ENCODE measurements at regions not wholly inside any gene's neighbourhood (a gene's known extent, or its start where the extent isn't known, plus 50 kb on each side); places are given as distances from the start of the nearest gene placed in this dataset.

DNA sequence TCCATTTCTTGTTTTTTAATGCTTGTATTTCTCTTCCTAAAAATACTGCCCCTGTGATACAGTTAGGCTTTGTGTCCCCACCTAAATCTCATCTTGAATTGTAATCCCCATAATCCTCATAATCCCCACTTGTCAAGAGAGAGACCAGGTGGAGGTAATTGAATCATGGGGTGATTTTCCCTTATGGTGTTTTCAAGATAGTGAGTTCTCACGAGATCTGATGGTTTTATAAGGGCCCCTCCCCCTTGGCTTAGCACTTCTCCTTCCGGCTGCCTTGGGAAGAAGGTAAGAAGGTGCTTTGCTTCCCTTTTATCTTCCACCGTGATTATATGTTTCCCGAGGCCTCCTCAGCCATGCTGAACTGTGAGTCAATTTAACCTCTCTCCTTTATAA is 227.4 kb downstream of the MAN2A1 start:
- no peak for DNase-seq

DNA sequence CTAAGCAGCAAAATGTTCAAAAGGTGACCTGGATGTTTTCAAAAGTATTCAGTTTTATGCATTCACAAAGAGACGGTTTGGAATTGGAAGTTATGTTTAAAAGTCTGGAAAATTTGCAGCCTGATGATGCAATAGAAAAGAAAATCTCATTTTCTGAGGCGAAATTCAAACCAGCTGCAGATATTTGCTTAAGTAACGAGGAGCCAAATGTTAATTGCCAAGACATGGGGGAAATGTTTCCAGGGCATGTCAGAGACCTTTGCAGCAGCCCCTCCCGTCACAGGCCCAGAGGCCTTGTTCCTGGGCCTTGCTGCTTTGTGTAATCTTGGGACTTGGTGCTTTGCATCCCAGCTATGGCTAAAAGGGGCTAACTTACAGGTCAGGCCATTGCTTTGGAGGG is 228.2 kb downstream of the MAN2A1 start:
- DNase-seq, result no peak

DNA sequence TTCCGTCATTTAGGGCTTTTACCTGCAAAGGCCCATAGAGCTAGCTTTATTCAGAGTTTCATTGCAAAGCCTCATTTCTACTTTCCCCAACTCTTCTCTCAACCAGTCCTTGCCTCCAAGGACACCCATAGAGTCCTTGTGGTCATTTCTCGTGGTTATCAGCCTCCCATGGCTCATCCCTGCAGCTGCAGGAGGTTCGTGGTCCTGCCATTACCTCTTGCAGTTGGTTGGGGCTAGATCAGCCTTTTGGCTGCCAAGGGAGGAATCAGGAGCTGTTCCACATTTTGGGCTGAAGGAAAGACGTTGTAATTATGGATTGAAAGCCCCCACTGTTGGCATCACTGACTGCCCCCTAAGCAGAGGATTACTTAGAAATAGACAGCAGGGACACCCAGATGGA is 231.0 kb downstream of the MAN2A1 start:
- DNase-seq, result no peak

DNA sequence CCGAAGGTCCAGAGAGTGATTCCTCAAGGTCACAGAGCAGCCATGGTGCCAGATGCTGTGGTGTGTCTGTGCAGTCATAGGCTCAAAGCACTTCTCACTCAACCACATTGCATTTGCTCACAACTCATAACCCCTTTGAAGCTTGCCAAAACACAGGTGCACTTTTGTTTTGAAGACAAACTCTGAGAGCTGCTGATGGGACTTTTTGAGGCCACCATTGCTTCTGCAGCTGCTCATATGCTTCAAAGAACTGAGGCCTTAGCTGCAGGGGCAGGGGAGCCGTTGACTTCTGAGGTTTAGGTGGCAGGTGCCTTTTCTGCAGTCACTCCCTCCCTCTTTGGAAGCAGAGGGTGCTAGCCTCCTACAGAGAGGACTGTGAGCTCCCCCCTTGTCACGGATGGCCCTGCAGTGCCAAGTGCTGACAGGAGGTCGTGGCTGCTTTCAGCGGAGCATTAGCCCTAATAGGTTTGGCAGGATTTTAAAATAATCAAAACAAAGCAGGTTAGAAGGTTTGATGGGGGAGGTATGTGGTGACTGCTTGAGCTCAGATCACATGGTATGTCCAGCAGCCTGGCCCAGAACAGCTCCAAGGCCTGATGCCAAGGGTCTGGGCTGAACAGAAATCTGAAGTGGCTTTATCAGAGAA is 232.1 kb downstream of the MAN2A1 start:
- no peak for DNase-seq

DNA sequence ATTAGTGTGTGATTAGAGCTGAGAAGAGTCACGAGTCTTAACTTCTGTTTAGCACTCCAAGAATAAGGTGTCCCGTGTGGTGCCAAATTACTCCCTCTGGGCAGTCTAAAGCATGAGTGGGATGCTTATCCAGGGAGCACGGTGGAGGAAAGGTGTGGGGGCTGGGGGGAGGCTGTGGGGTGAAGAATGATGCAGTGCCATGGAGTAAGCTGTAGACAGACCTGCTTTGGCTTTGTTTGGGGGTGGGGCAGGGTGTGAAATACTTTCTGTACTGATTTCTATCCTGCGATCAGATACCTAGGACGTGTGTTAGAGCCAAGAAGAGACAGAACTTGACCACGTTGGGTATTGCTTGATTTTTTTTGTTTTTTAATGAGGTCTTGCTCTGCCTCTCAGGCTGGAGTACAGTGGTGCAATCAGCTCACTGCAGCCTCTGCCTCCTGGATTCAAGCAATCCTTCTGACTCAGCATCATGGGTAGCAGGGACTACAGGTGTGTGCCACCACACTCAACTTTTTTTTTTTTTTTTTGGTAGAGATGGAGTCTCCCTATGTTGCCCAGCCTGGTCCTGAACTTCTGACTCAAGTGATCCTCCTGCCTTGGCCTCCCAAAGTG is 232.8 kb downstream of the MAN2A1 start:
- DNase-seq, result no peak

DNA sequence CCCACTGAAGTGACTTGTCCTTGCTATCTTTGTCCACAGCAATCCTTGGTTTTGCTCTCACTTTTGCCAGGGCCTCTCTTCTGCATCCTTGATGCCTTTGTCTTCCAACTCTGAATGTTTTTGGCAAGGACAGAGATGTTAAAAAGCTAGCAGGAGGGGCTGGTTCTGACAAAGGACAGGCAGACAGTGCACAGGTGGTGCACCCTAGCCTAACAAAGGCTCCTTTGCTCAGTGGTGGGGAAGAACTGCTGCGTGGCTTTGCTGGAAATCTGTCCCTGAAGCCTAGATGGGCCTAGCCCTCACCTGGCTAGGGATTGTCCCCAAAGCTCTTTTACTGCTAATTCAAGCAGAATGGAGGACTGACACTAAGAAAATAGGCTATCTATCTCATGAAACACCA is 233.5 kb downstream of the MAN2A1 start:
- DNase-seq, result no peak

DNA sequence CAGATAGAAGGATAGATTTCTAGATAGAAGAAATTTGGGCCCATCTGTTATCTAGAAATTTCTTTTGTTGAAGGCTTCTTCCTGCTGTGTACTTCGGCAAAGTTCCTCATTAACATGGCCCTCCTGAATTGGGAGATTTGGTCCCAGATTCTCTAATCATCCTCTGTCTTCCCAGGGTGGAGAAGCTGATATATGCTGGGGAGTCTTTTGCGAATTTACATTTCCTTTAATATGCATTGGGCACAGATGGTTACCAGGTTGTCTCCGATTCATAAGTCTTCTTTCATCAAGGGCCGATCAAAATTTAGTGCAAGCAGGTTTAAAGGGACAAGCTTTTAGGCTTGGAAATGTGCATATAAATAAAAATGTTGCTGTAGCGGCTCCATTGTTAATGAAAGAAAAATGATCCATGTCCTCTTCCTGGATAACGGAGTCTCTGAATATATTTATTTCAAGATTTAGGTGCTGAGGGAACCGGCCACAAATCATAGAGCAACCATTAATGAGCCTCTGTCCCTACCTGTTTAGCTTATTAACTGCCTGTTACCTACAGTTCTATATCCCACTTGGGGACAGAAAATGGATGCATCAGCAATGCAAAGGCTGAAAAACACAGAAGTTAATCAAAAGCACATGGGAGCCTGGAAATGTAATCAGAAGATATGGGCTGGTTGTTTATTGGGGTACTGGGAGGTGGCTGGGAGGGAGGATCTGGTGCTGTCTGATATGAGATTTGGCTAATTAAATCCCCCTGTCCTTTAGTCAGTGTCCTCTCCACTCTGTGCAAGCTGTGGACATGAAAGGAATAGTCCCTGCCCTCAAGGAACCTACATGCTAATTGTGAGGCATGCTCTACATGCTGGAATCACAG is 234.7 kb downstream of the MAN2A1 start:
- no peak for DNase-seq

DNA sequence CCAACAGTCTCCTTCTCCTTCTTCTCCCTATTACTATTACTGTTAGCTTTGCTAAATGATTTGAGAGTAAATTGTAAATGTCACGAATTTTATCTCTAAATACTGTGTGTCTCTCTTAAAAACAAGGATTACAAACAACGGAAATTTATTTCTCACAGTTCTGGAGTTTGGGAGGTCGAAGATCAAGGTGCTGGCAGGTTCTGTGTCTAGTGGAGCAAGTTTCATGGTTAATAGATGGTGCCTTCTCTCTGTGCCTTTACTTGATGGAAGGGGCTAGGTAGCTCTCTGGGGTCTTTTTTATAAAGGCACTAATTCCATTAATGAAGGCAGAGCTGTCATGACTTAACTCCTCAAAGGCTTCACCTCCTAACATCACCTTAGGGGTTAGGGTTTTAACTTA is 237.9 kb downstream of the MAN2A1 start:
- no peak for DNase-seq

DNA sequence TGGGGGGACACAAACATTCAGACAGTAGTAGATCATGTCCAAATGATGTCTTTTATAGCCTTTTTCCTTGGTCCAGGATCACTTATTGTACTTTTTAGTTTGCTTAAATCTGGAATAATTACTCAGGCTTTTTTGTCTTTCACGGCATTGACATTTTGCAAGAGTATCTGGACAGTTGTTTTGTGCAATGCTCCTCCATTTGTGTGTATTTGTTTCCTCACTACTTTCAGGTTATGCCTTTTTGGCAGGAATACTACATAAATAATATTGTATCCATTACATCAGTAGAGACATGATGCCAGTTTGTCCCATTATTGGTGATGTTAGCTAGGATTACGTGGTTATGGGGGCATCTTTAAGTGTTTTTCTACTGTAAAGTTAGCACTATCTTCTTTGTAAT is 238.3 kb downstream of the MAN2A1 start:
- DNase-seq, result no peak

DNA sequence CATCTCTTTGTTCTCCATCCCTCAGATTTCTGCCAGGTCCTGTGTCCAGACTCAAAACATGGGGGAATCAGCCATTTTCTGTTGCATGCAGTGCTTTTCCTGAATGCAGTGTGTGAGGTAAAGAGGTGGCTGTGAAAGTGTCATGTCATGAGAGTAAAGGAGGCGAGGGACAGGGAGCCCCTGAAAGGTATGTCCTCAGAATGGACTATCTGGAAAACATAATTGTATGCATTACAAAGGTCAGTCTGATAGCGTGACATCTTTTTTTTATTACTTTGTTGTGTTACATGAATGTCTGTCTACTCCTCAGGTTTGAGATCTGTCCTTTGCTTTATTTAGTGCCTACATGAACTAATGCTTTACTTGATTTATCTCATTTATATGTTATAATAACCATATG is 239.1 kb downstream of the MAN2A1 start:
- no peak for DNase-seq

DNA sequence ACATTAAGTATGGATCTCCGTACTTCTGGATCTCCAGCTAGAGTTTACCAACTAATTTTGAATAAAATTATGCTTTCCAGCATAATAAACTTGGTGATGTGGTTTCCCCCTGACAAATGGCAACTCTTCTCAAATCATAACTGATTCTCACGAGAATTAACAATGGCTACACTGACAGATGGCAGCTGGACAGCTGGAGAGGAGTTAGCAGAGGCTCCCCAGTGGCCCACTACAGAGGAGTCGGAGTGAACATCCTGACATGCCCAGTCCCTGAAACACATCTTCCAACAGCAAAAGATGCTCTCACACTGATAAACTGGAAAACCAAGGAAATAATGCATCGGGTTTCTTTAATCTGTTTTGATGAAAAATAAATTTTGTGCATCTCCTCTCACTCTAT is 239.6 kb downstream of the MAN2A1 start:
- DNase-seq, result no peak

DNA sequence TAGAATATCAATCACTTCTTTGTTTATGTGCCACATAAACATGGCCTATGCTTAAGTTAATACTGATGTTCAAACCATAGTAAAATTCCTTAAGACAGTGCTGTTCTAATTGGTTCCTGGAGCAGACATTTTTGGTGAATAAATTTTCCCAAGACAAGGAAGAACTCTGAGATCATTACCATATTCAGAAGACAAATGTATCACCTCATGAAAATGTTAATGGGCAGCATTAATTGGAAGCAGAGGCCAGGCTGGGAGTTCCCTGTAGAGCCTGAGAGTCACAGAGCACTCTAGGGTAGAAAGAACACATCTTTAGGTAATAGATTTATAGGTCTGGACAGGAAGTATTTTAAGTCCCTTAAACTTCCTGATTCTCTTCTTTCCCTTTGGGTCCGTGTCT is 240.2 kb downstream of the MAN2A1 start:
- no peak for DNase-seq

DNA sequence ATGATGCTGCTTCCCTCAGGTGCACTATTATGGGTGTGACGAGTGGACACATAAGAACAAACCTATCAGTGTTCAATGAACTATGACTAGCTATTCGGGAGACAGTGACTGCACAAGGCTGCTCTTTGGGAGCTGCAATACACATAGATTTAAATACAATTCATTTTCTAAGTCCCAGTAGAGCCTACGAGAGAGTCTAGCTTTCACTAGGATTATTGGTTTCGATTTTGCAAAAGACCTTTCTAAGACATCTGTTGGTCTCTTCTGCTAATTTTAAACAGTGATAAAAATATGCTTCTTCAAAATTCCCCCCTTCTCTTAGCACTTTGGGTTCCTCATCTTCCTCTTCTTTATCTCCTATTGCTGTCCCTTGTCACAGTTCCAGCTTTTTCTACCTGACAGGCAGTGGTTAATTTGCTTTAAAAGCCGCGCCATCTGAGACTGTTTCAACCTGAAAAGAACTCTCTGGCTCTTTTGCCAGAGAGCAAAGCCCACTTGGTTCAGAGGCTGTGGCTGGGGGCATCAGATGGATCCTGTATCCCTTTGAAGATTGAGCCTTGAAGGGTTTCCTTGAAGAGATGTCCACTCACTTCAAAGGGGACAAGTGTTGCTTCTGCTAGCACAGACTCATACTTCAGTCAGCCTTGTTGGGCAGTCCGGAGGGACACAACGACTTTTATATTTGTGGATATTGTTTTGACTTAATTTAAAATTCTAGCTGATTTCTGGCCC is 241.5 kb downstream of the MAN2A1 start:
- DNase-seq, result no peak

DNA sequence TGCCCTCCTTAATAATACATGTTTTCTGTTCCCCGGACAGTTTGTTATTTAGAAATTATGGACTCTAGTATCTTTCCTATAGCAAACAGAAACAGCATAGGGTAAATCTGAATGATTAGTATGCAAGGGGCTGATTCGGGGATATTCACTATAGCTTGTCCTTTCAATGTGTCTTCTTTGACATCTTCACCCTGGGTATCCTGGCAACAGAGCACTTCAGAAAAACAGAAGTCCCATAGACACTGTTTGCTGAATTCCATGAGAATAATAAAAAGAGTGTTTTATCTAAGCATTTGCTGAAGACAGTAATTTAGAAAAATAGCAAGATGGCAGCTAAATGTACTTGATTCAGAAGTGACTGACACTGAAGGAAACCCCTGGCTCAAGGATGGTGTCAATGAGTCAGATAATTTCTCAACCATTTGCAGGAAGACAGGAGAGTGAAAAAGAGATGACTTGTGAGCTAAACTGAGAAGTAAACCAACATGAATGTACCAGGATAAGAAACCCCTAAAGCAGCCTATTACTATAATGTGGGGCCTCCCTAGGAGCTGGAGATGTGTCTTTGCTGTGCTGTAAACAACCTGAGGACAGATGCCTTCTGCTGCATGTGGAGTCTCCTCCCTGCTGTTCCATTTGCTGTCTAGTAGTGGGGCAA is 246.2 kb downstream of the MAN2A1 start:
- DNase-seq, result no peak

DNA sequence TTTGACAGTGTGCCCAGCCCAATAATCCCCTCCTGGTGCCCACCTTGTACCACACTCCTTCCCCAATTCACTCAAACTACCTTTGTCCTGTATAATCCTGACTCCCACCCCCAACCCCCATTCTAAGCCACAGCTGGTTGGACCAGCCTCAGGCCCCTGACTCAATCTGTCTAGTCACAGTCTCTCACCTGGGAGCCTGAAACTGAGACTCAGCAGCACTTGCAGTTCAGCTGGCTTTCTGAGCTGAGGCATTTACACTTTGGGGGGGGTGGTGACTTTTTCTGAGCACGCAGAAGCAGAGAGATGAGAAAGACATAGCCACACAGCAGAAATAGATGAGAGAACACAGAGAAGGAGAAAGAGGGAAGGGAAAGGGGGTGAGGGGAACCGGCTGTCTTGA is 247.3 kb downstream of the MAN2A1 start:
- no peak for DNase-seq

DNA sequence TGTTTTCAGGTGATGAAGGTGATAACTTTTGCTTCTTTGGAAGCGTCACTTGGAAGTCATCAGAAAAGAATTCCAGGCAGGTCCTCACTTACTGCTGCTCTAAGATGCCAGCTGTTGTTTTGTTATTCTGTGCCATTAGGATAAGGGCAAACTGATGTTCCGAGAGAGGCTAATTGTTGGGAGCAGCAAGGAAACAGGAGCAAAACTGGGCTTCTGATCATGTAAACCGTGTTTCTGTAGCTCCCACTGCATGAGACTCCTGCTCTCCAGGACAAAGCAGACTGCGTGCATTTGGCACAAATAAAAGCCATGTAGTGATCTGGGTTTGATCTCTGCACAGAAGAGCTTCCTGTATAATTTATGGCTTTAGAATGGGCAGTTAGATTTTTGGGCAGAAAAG is 248.2 kb downstream of the MAN2A1 start:
- DNase-seq, result no peak

DNA sequence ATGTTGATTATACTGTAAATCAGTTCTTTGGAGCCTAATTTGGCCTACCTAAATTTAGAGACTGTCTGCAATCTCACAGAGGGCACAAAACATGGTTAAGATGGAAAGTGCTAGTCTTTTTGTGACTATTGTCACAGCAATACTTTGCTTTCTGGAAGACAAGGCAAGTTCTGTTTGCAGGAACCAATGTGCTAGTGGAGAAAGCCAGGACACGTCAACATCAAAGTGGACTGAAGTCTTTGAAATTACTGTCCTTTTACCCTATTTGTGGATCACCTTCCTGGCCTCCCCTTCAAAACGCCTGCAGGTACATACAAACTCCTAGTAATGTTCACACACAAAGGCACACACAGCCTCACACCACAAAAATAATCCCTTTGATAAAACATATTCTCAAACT is 248.7 kb downstream of the MAN2A1 start:
- DNase-seq, result no peak

DNA sequence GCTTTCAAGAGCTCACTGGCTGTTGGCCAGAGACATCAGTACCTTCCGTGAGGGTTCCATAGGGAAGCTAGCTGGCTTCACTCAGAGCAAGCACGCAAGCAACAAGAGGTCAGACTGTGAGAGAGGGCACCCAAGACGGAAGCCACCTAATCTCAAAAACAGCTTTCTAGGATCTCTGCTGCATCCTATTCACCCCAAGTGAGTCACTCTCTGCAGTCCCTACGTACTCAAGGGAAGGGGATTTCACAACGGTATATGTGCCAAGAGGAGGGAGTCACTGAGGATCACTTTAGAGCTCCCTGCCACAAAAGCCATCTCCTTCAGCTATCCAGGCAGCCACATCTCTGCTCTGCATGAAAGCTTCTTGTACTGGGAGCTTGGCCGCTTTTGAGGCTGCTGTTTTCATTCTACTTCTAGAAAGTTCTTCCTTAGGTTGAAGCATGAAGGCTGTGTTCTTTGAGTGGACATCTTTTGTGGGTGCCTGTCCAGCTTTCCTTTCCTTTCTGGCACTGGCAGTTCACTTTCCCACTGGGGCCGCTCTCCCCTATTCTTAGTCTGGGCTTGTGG is 249.5 kb downstream of the MAN2A1 start:
- no peak for DNase-seq

DNA sequence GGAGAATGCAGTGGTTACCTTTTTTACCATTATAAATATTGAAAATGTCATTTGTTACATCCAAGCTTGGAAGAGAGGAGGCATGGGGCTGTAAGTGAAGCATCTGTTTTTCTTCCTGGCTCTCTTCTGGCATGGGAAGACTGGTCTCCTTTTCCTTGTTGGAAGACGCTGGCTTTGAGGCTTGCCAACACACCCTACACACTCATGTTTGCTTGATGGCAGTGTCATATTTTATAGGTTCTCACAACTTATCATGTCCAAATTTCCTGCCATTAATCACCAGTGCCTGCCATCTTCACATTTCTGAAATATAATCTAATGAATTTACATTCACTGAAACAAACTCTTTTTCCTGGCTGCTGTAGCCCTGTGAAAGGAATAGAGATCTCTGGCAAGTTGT is 252.9 kb downstream of the MAN2A1 start:
- DNase-seq, result no peak

DNA sequence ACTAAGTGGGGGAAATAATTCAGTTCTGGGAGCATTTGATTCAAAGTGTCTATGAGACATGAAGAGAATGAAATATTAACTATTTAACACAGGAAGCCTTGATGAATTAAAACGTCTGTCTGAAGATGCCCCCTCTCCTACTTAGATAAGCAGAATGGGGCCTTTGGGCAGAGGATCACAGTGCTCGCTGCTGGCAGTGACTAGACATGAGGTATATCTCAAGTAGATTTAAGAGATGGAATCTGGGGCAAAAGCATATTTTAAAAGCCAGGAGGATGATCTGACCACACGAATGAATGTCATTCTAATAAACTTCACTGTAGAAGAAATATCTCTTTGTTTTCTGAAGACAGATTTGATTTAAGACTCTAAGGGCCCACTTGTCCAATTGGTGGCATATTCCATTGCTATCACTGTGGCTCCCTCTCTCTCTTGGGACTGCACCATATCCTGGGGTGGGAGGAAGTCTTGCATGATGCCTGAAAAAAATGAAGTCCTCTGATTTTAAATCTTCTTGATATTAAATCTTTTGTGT is 254.0 kb downstream of the MAN2A1 start:
- no peak for DNase-seq

DNA sequence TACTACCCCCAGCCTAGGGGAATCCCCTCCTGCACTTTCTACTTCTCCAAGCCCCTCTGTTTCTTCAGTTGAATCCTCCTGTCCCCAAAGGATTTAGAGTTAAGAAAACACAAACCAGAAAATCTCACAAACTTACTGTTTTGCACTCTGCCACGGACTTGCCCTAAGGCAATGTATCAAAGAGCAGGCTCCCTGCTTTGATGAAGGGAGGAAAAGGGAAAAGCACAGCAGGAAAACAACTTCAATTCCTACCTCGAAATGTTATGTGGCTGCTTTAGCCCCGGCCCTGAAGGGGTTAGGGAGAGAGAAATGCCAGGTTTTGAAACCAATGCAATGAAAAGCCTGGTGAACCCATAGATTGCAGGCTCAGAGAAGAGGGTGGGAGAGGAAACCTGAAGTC is 254.7 kb downstream of the MAN2A1 start:
- DNase-seq, result no peak

DNA sequence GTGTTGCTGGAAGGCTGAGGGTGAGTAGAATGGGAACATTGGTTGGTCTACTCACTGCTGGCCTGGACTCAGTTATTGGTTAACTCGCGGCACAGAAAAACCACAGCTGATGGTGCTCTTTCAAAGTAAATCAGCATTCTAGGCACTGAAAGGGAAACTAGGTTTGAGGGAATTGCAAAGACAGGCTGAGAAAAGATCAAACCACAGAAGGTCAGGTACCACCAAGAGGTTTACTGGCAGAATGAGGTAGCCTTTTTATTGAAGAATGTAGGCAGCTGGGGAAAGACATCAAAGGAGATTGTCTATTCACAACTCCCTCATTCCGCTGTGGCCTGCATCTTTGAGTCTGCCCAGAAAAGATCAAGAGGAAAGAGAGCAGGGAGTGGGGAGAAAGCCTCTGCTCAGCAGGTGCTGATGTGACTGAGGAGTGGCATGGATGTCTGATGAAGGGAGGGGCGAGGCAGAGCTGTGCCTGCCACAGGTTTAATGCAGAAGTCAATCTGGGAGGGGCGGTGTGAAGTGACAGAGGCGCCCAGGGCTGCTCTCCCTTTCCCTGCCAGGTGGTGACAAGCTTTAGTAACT is 255.5 kb downstream of the MAN2A1 start:
- DNase-seq, result no peak

All from hippocampal formation (tissue), 2 donors.